ENCODE measurements at regions not wholly inside any gene's neighbourhood (a gene's known extent, or its start where the extent isn't known, plus 50 kb on each side); places are given as distances from the start of the nearest gene placed in this dataset.

GRCh38 chr14:104371917-104372316, 207.6 kb upstream of the C14orf180 start:
- ChIA-PET CTCF (no interaction called here), POLR2A (no interaction called here)
- Mint-ChIP-seq H3K4me1 (no peaks in the 10 kb centered on the region), H3K9me3 (no peaks in the 10 kb centered on the region), H3K4me3 (no peak overlapping the region), H3K36me3 (ENCODE audit: low read depth) (no peaks in the 10 kb centered on the region), H3K27me3 (no peaks in the 10 kb centered on the region), H3K27ac (no peak overlapping the region)
- DNase-seq: no peak

DNA sequence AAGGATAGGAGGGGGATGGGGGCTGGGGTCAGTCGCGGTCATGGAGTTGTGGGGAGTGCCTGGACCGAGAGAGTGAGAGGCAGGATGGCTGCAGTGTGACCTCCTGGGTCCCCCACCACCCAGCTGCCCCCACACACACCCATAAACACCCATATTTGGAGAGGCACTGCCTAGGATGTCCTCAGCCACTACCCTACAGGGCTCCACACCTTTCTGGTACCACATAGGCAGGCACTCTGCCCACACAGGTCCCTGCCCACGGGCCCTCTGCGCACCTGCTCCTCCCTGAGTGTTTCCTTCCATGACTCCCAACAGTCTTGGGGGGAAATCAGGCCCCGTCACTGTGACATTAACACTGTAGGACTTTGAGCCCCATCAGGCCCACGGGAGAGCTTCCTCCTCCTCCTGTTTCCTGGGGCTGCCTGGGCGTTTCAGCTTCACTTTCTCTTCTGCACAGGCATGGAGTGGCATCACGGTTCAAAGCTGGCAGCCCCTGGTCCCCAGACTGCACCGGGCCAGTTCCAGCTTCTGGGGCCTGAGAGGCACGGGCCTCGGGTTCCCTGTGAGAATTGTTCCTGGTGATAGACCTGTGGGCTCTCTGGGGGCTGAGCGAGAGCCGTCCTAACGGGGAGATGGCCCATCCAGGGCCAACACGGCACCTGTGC, 207.0 kb upstream of the C14orf180 start:
- no peaks in the 10 kb centered on the region for H3K27me3 Mint-ChIP-seq
- ChIA-PET POLR2A (no interaction called here), CTCF (no interaction called here)
- no peaks in the 10 kb centered on the region for H3K4me1 Mint-ChIP-seq
- DNase-seq: no peak
- no peak overlapping the region for H3K4me3 Mint-ChIP-seq
- no peaks in the 10 kb centered on the region for H3K9me3 Mint-ChIP-seq
- no peak overlapping the region for H3K27ac Mint-ChIP-seq
- no peaks in the 10 kb centered on the region for H3K36me3 Mint-ChIP-seq (ENCODE audit: low read depth)

DNA sequence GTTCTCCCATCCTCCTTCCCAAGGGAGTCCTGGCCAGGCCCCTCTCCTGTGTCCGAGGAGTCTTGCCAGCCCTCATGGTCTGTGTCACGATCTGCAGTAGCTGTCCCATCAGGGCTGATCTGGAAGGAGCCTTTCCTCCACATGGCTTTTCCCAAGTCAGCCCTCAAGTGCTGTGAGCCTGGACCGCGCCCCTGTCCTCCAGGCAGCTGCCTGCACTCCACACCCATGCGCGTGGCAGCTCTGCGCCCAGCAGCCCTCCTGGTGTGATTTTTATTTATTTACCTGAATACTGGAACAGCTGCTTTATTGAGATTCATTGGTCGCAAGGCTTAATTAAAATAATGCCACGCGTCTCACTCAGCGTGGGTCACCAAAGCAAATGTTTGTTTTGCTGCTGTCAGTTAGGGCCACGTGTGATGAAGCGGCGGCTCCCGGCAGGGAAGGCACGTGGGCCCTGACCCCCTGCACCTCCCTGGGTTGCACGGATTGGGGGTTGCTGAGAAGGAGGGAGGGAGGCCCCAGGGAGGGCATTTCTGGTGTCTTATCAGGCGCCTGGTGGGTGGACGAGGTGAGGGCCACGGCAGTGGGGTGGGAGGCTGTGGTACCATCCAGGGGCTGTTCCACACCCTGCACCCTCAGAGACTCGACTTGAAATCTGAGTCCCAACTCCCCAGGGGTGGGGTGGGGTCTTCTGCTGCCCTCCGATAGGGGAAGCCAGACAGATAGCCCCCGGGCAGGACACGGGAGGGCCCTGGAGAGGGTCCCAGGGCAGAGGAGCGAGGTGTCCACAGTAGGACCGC, 206.3 kb upstream of the C14orf180 start:
- Mint-ChIP-seq H3K36me3 (ENCODE audit: low read depth) (no peaks in the 10 kb centered on the region), H3K27me3 (no peaks in the 10 kb centered on the region), H3K9me3 (no peaks in the 10 kb centered on the region), H3K27ac (no peak overlapping the region), H3K4me3 (no peak overlapping the region), H3K4me1 (no peaks in the 10 kb centered on the region)
- CTCF ChIA-PET: no interaction called here
- DNase-seq: no peak
- POLR2A ChIA-PET: no interaction called here

DNA sequence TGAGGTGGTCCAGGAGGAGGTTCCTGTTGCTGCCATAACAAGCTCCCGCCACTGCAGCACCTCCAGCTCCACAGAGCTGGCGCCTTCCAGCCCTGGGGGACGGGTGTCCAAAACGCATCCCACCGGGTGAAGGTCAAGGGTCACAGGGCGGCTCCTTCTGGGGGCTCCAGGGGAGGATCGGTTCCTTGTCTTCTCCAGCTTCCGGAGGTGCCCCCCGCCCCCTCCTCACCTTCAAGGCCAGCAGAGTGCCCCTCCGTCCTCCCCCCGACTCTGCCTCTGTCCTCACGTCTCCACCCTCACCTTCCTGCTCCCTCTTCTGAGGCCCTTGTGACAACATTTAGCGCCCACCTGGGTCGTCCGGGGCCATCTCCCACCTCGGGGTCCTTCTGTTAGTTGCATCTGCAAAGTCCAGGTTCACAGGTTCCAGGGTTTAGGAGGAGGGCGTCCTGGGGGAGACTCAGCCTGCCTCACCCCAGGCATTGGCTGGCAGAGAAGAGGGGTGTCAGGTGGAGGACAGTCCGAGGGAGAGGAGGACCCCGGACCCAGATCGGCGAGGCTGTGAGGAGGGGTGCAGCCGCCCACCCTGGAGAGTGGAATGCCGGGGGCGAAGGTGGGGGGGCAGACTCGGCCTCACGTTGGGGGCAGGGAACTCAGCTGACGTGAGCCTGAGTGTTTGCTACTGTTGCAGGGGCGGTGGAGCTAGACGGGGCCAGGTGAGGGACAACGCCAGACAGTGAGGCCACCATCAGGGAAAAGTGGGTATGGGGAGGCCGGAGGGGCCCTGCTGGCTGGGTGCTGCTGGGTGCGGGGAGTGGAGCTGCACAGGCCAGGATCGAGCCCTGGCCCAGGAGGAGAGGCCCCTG, 205.5 kb upstream of the C14orf180 start:
- ChIA-PET POLR2A (interaction anchor here (0.9 kb wide), 1 partner anchor 17 kb away, joined by 3 read pairs; no protein-coding TSS in a partner anchor), CTCF (no interaction called here)
- no peak overlapping the region for H3K4me3 Mint-ChIP-seq
- DNase-seq: no peak
- H3K9me3 Mint-ChIP-seq: no peaks in the 10 kb centered on the region
- H3K36me3 Mint-ChIP-seq (ENCODE audit: low read depth): no peaks in the 10 kb centered on the region
- no peak overlapping the region for H3K27ac Mint-ChIP-seq
- no peaks in the 10 kb centered on the region for H3K27me3 Mint-ChIP-seq
- no peaks in the 10 kb centered on the region for H3K4me1 Mint-ChIP-seq

DNA sequence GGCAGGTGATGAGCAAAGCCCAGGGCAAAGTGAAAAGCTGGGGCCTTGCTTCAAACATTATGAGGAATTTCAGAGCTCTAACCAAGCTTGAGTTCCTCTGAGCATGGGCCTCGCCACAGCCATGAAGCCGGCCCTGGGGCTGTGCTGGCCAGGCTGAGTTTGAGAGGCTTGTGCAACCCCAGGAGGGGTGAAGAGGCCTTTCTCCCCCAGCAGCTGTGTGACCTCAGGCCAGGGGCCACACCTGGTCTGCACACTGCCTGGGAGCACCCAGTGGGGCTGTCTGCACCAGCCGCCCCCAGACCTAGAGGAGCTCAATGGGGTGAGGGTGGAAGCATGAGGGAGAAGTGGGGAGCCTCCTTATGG, 204.9 kb upstream of the C14orf180 start:
- Mint-ChIP-seq H3K9me3 (no peaks in the 10 kb centered on the region), H3K27me3 (no peaks in the 10 kb centered on the region), H3K36me3 (ENCODE audit: low read depth) (no peaks in the 10 kb centered on the region), H3K4me3 (no peak overlapping the region), H3K27ac (no peak overlapping the region), H3K4me1 (no peaks in the 10 kb centered on the region)
- POLR2A ChIA-PET: interaction anchor here (0.9 kb wide), 1 partner anchor 17 kb away, joined by 3 read pairs; no protein-coding TSS in a partner anchor
- DNase-seq: no peak
- CTCF ChIA-PET: no interaction called here

GRCh38 chr14:104375551-104376201, 203.9 kb upstream of the C14orf180 start:
- ChIA-PET CTCF (no interaction called here), POLR2A (no interaction called here)
- no peak overlapping the region for H3K4me3 Mint-ChIP-seq
- H3K36me3 Mint-ChIP-seq (ENCODE audit: low read depth): no peaks in the 10 kb centered on the region
- no peak overlapping the region for H3K27ac Mint-ChIP-seq
- DNase-seq: no peak
- H3K9me3 Mint-ChIP-seq: peaks cover 3% of the 10 kb centered on the region
- H3K4me1 Mint-ChIP-seq: no peaks in the 10 kb centered on the region
- peaks cover 1% of the 10 kb centered on the region for H3K27me3 Mint-ChIP-seq

DNA sequence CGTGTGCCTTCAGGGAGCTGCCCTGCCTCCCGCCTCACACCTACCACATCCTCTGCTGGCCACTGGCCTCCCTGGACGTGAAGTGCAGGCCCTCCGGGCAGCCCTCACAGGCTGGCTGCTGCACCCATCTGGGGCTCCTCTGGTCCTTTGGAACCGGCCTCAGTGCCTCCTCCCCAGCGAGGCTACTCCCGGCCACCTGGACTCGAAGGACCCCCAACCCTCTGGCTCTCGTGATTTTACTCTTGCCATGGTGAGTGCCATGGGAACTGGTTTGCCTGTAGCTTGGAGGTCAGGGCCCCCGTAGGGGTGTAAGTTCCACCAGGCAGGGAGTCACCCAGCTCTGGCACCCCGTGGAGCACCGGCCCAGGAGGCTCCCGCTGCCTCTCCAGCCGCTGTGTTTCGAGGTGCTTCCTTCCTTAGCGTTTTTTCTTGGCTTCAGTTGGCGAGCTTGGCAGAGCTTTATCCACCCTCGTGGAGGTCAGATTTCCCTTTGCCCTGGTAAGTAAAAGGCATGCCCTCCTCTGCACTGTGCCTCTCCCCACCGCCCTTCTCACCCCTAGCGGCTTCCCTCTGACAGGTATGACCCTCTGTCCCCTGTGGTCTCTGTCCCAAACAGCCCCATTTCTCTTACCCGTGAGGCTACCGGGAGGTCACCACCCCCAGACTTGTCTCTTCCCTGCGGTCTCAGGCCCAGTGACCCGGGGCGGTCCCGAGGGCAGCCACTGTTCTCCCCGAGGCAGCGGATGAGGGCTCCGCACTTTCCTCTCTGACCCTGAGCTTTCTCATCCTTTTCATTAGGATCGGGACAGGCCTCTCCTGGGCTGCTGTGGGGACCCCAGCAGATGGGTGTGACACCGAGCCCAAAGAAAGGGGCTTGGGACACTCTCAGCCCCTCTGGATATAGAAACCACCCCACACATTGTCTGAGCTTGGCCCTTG, 203.1 kb upstream of the C14orf180 start:
- H3K4me3 Mint-ChIP-seq: no peak overlapping the region
- CTCF ChIA-PET: no interaction called here
- peaks cover 5% of the 10 kb centered on the region for H3K9me3 Mint-ChIP-seq
- H3K36me3 Mint-ChIP-seq (ENCODE audit: low read depth): no peaks in the 10 kb centered on the region
- no peak overlapping the region for H3K27ac Mint-ChIP-seq
- H3K4me1 Mint-ChIP-seq: no peaks in the 10 kb centered on the region
- POLR2A ChIA-PET: no interaction called here
- H3K27me3 Mint-ChIP-seq: peaks cover 7% of the 10 kb centered on the region
- no peak for DNase-seq

GRCh38 chr14:104377256-104377655, 202.3 kb upstream of the C14orf180 start:
- no peak overlapping the region for H3K27ac Mint-ChIP-seq
- H3K36me3 Mint-ChIP-seq (ENCODE audit: low read depth): no peaks in the 10 kb centered on the region
- no peak overlapping the region for H3K4me3 Mint-ChIP-seq
- ChIA-PET CTCF (no interaction called here), POLR2A (no interaction called here)
- DNase-seq: no peak
- peaks cover 5% of the 10 kb centered on the region for H3K9me3 Mint-ChIP-seq
- peaks cover 9% of the 10 kb centered on the region for H3K27me3 Mint-ChIP-seq
- no peaks in the 10 kb centered on the region for H3K4me1 Mint-ChIP-seq

- H3K27ac Mint-ChIP-seq: no peak overlapping the region
- peaks cover 5% of the 10 kb centered on the region for H3K9me3 Mint-ChIP-seq
- H3K4me3 Mint-ChIP-seq: no peak overlapping the region
- peaks cover 9% of the 10 kb centered on the region for H3K27me3 Mint-ChIP-seq
- DNase-seq: no peak
- ChIA-PET CTCF (no interaction called here), POLR2A (no interaction called here)
- no peaks in the 10 kb centered on the region for H3K36me3 Mint-ChIP-seq (ENCODE audit: low read depth)
- no peaks in the 10 kb centered on the region for H3K4me1 Mint-ChIP-seq
Measured at GRCh38 chr14:104378698-104379113, 200.9 kb upstream of the C14orf180 start.

DNA sequence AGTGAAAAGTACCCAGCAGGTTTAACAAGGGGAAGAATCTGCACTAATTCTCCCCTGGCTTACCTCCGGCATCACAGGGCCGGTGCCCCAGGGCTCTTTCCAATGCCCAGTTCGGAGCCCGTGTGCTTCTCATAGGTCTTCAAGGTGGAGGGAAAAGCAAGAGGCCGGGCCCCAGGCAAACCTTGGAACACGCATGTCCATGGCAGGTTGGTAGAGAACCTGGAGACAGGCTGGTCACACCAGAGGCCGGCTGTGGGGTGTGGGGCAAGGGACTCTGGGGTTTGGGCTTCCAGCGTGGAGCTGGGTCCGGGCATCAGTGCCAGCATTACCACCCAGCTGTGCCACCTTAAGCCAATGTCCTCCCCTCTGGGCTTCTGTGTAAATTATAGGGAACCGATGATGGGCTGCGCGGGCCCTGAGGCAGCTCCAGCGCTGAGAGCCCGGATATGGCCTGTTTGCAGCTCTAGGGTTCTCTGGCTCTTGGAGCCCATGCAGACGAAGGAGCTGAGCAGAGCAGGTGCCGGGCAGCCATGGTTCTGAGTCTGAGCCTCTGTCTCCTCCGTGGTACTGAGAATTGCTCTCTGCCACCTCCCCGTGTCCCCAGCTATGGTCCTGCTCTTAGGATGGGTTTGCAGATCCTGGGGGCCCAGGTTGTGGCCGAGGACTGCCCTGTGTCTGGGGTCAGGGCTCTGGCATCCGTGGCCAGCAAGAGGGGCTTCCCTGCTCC, 197.0 kb upstream of the C14orf180 start:
- Mint-ChIP-seq H3K9me3 (peaks cover 5% of the 10 kb centered on the region), H3K36me3 (ENCODE audit: low read depth) (no peaks in the 10 kb centered on the region), H3K4me3 (no peak overlapping the region), H3K27me3 (peaks cover 9% of the 10 kb centered on the region), H3K4me1 (no peaks in the 10 kb centered on the region), H3K27ac (no peak overlapping the region)
- ChIA-PET CTCF (no interaction called here), POLR2A (no interaction called here)
- DNase-seq: no peak

DNA sequence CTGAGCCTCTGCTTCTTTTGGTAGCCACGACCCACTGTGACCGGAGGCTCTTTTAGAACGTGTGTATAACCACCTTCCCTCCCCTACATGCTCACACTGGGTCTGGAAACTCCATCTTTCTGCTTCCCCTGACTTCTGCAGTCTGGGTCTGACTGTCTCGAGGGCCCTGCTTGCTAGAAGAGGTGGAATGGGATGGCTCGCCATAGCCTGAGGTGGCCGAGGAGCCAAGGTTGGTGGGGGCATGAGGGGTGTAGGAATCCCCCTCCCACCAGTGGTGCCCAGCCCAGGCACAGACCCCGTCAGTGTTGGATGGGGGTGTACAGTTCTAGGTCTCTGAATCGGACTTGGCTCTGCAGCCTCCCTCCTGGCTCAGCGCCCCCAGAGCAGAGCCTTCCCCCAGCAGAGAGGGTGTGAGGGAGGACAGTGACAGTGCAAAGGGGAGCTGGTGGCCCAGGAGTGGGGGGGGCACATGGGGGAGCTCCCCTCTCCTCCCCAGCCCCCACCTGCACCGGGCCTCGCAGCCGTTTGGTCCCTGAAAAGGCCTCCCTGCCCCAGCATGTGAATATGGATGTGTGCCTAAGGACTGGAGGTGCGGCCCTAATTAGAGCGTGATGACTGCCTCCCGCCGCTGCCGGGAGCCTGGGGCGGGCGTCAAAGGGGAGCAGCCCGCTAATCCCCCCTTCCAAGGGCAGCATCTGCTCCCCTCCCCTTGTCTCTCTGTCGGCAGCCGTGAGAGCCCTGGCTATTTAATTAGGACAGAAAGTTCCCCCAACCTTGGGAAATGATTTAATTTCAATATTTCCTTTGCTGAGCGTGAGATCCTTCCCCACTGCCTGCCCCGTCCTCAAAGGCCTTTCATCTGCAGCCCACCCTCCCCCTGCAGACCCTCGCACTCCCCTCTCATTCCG, 196.2 kb upstream of the C14orf180 start:
- no peaks in the 10 kb centered on the region for H3K4me1 Mint-ChIP-seq
- peaks cover 5% of the 10 kb centered on the region for H3K9me3 Mint-ChIP-seq
- H3K27ac Mint-ChIP-seq: no peak overlapping the region
- ChIA-PET POLR2A (no interaction called here), CTCF (no interaction called here)
- no peak for DNase-seq
- peaks cover 9% of the 10 kb centered on the region for H3K27me3 Mint-ChIP-seq
- H3K4me3 Mint-ChIP-seq: no peak overlapping the region
- no peaks in the 10 kb centered on the region for H3K36me3 Mint-ChIP-seq (ENCODE audit: low read depth)

All from activated CD4-positive, alpha-beta memory T cell treated with anti-CD3 and anti-CD28 coated beads, Interleukin-2, amount 10 ng/mL, durations not matched to agents 7 days and 5 days (primary cell).